IMR-90 (cell line): ENCODE measurements at regions not wholly inside any gene's neighbourhood (a gene's known extent, or its start where the extent isn't known, plus 50 kb on each side); places are given as distances from the start of the nearest gene placed in this dataset.

Source experiments
- ATAC-seq: fragments of 200-7000 bp; cut with Tn5 transposase; 2 replicates; pipeline ENCODE4 v1.9.1; 2020; ENCODE audit warnings: low read depth, mild to moderate bottlenecking, moderate library complexity
- BruUV-seq: library from RNA; stranded (reverse); fragments of 400-500 nt; replicated peaks from 2 replicates; lab custom pipeline; 2021; lab: Mats Ljungman, UMichigan
- CTCF ChIA-PET: fragments of 300-600 bp; formaldehyde crosslinking; extraction: SDS; loops from one replicate; lab custom pipeline; 2021; ENCODE audit warnings: antibody characterized with exemption; lab: Yijun Ruan, JAX
- POLR2A ChIA-PET: fragments of 300-600 bp; sonication (Branson Sonifier 250); formaldehyde crosslinking; loops from one replicate; lab custom pipeline; 2022; ENCODE audit warnings: antibody characterized with exemption; ENCODE audit not compliant: unreplicated experiment; lab: Charles Lee
- DNase-seq: peaks from one replicate; pipeline ENCODE4 v3.0.0; 2013
- H2AFZ ChIP-seq: replicated peaks from 2 replicates; pipeline ENCODE3; 2013; ENCODE audit warnings: low read length, mild to moderate bottlenecking; ENCODE audit not compliant: poor library complexity
- H2AK5ac ChIP-seq: 2 replicates; pipeline ENCODE4 v1.6.1; 2013; ENCODE audit warnings: low read depth, low read length, inconsistent platforms
- H2AK9ac ChIP-seq: replicated peaks from 2 replicates; pipeline ENCODE3; 2013; ENCODE audit warnings: mild to moderate bottlenecking, low read depth, low read length, moderate library complexity; ENCODE audit not compliant: poor library complexity
- H2BK120ac ChIP-seq: 2 replicates; pipeline ENCODE4 v1.6.1; 2013; ENCODE audit warnings: low read depth, low read length, inconsistent platforms
- H2BK15ac ChIP-seq: 3 replicates; pipeline ENCODE4 v1.6.1; 2013; ENCODE audit warnings: low read depth, low read length, inconsistent platforms
- H2BK20ac ChIP-seq: 2 replicates; pipeline ENCODE4 v1.6.1; 2013; ENCODE audit warnings: low read depth, mild to moderate bottlenecking, inconsistent platforms, low read length, moderate library complexity
- H2BK5ac ChIP-seq: 2 replicates; pipeline ENCODE4 v1.6.1; 2013; ENCODE audit warnings: mild to moderate bottlenecking, low read depth, low read length, inconsistent platforms; ENCODE audit not compliant: poor library complexity, severe bottlenecking
- H3K14ac ChIP-seq: replicated peaks from 2 replicates; pipeline ENCODE4 v1.6.1; 2013; ENCODE audit warnings: low read depth, low read length, inconsistent platforms
- H3K18ac ChIP-seq: 2 replicates; pipeline ENCODE4 v1.6.1; 2013; ENCODE audit warnings: low read depth, low read length, control low read depth
- H3K23ac ChIP-seq: 2 replicates; pipeline ENCODE4 v1.6.1; 2013; ENCODE audit warnings: low read depth, low read length, inconsistent platforms
- H3K27ac ChIP-seq: 2 replicates; pipeline ENCODE4 v1.5.1; 2013; ENCODE audit warnings: mild to moderate bottlenecking, control low read depth, low read length; ENCODE audit not compliant: insufficient read depth
- H3K27me3 ChIP-seq: 2 replicates; pipeline ENCODE4 v1.6.1; 2013; ENCODE audit warnings: low read length; ENCODE audit not compliant: control insufficient read depth, insufficient read depth
- H3K36me3 ChIP-seq: 2 replicates; pipeline ENCODE4 v1.6.1; 2013; ENCODE audit warnings: low read length, mixed read lengths; ENCODE audit not compliant: control insufficient read depth, insufficient read depth
- H3K4ac ChIP-seq: 2 replicates; pipeline ENCODE4 v1.6.1; 2013; ENCODE audit warnings: low read depth, low read length, inconsistent platforms
- H3K4me1 ChIP-seq: 2 replicates; pipeline ENCODE4 v1.6.1; 2013; ENCODE audit warnings: low read length, mixed read lengths; ENCODE audit not compliant: control insufficient read depth, insufficient read depth
- H3K4me2 ChIP-seq: 2 replicates; pipeline ENCODE4 v1.6.1; 2013; ENCODE audit warnings: low read depth, mild to moderate bottlenecking, control low read depth, low read length, moderate library complexity
- H3K4me3 ChIP-seq: 2 replicates; pipeline ENCODE4 v1.5.1; 2013; ENCODE audit warnings: low read depth, mild to moderate bottlenecking, control low read depth, low read length, moderate library complexity; ENCODE audit not compliant: insufficient read depth
- H3K56ac ChIP-seq: 2 replicates; pipeline ENCODE4 v1.6.1; 2013; ENCODE audit warnings: low read length, inconsistent platforms; ENCODE audit not compliant: insufficient read depth; ENCODE audit errors: extremely low read depth
- H3K79me1 ChIP-seq, 2 experiments: 2 replicates each; pipeline ENCODE4 v1.6.1; 2013; ENCODE audit warnings: low read length in 2 of 2, inconsistent platforms in 1 of 2, low read depth in 1 of 2
- H3K9ac ChIP-seq: 2 replicates; pipeline ENCODE4 v1.6.1; 2013; ENCODE audit warnings: low read depth, low read length, control low read depth
- H3K9me1 ChIP-seq: 2 replicates; pipeline ENCODE4 v1.6.1; 2013; ENCODE audit warnings: low read length, inconsistent platforms; ENCODE audit not compliant: insufficient read depth
- H3K9me3 ChIP-seq: 2 replicates; pipeline ENCODE4 v1.6.1; 2013; ENCODE audit warnings: low read length; ENCODE audit not compliant: control insufficient read depth, insufficient read depth
- H4K20me1 ChIP-seq: 2 replicates; pipeline ENCODE4 v1.6.1; 2013; ENCODE audit warnings: low read length, inconsistent platforms; ENCODE audit not compliant: insufficient read depth
- H4K5ac ChIP-seq: 2 replicates; pipeline ENCODE4 v1.6.1; 2013; ENCODE audit warnings: mild to moderate bottlenecking, low read depth, low read length, control low read depth
- H4K8ac ChIP-seq, 2 experiments: 2 replicates each; pipeline ENCODE4 v1.6.1; 2013; ENCODE audit warnings: low read depth in 2 of 2, low read length in 2 of 2, control low read depth in 1 of 2, inconsistent platforms in 1 of 2
- H4K91ac ChIP-seq: 2 replicates; pipeline ENCODE4 v1.6.1; 2013; ENCODE audit warnings: low read depth, low read length, inconsistent platforms; ENCODE audit not compliant: insufficient read depth
- BHLHE40 ChIP-seq: fragments of 150-350 bp; IDR thresholded peaks from 2 replicates; pipeline ENCODE4 v1.6.1; 2016; ENCODE audit warnings: mild to moderate bottlenecking, low read depth, low read length
- CEBPB ChIP-seq: IDR thresholded peaks from 2 replicates; pipeline ENCODE4 v1.6.1; 2012; ENCODE audit warnings: low read depth, low read length, improper control_type of control experiment
- CTCF ChIP-seq: conservative IDR thresholded peaks from 2 replicates; pipeline ENCODE4 v1.5.1; 2012; ENCODE audit warnings: mild to moderate bottlenecking, low read depth, low read length, improper control_type of control experiment
- ELK1 ChIP-seq: fragments of 150-350 bp; IDR thresholded peaks from 2 replicates; pipeline ENCODE4 v1.6.1; 2016; ENCODE audit warnings: low read depth, mild to moderate bottlenecking, low read length, moderate library complexity, borderline replicate concordance
- MAFK ChIP-seq: IDR thresholded peaks from 2 replicates; pipeline ENCODE4 v1.6.1; 2012; ENCODE audit warnings: low read depth, low read length, improper control_type of control experiment
- MAZ ChIP-seq: IDR thresholded peaks from 2 replicates; pipeline ENCODE4 v1.6.1; 2012; ENCODE audit warnings: low read depth, mild to moderate bottlenecking, low read length, improper control_type of control experiment, moderate library complexity, borderline replicate concordance
- MXI1 ChIP-seq: IDR thresholded peaks from 2 replicates; pipeline ENCODE4 v1.6.1; 2012; ENCODE audit warnings: low read depth, mild to moderate bottlenecking, low read length, moderate library complexity, borderline replicate concordance
- NFE2L2 ChIP-seq: fragments of 150-350 bp; IDR thresholded peaks from 2 replicates; pipeline ENCODE4 v1.6.1; 2016; ENCODE audit warnings: low read depth, mild to moderate bottlenecking, low read length
- RAD21 ChIP-seq: IDR thresholded peaks from 2 replicates; pipeline ENCODE4 v1.6.1; 2012; ENCODE audit warnings: low read length, improper control_type of control experiment
- RCOR1 ChIP-seq: IDR thresholded peaks from 2 replicates; pipeline ENCODE4 v1.6.1; 2012; ENCODE audit warnings: mild to moderate bottlenecking, low read length, improper control_type of control experiment; ENCODE audit not compliant: insufficient replicate concordance
- SMC3 ChIP-seq: fragments of 150-350 bp; IDR thresholded peaks from 2 replicates; pipeline ENCODE4 v1.6.1; 2016; ENCODE audit warnings: low read depth, mild to moderate bottlenecking, antibody characterized with exemption, low read length, moderate library complexity
- USF2 ChIP-seq: fragments of 150-350 bp; IDR thresholded peaks from 2 replicates; pipeline ENCODE4 v1.6.1; 2017; ENCODE audit warnings: mild to moderate bottlenecking, antibody characterized with exemption, low read length, low read depth
- WGBS, 2 experiments: methylation state at CpG; one replicate each; pipeline versions ENCODE4 v1.1.5 to v1.1.7; 2013; ENCODE audit warnings: missing lambda C conversion rate in 2 of 2; ENCODE audit not compliant: insufficient read length in 1 of 2; ENCODE audit errors: extremely low coverage in 2 of 2; 5-methylcytosine and 5-hydroxymethylcytosine counted together
- dilution Hi-C: fragments of 300-500 bp; cut with HindIII; formaldehyde crosslinking; loops from one replicate; pipeline ENCODE4 v1.14.3; 2018; ENCODE audit warnings: low sequenced_read_pairs; ENCODE audit not compliant: unreplicated experiment
- in situ Hi-C: fragments of 300-500 bp; cut with MboI; formaldehyde crosslinking; loops from 3 replicates; pipeline ENCODE4 v1.14.3; 2019; ENCODE audit warnings: low sequenced_read_pairs, inconsistent platforms, mixed read lengths
- intact Hi-C: fragments of 100-400 bp; cut with micrococcal nuclease; formaldehyde crosslinking; loops from 2 replicates; pipeline ENCODE4 v1.10.0; 2022

GRCh38 chr18:40110455-40110854, 1844.6 kb upstream of the PIK3C3 start:
- DNase-seq: no peak
- Histone ChIP-seq H3K79me1 (no peaks in the 10 kb centered on the region), H3K18ac (no peak overlapping the region), H3K27me3 (no peaks in the 10 kb centered on the region), H4K5ac (no peak overlapping the region), H4K20me1 (no peaks in the 10 kb centered on the region), H2BK5ac (no peak overlapping the region), H2AK9ac (no peak overlapping the region), H2AK5ac (no peak overlapping the region), H3K4me3 (no peak overlapping the region), H3K56ac (no peak overlapping the region), H3K23ac (no peak overlapping the region), H3K14ac (no peak overlapping the region), H4K8ac (no peak overlapping the region), H3K4me2 (no peak overlapping the region), H3K4me1 (no peaks in the 10 kb centered on the region), H3K9me1 (no peaks in the 10 kb centered on the region), H3K9ac (no peak overlapping the region), H3K9me3 (no peaks in the 10 kb centered on the region), H2BK20ac (no peak overlapping the region), H3K4ac (no peak overlapping the region), H3K27ac (no peak overlapping the region), H2BK15ac (no peak overlapping the region), H2BK120ac (no peak overlapping the region), H3K36me3 (no peaks in the 10 kb centered on the region), H2AFZ (no peak overlapping the region), H4K91ac (no peak overlapping the region)
- POLR2A ChIA-PET: no interaction called here
- no peak for ATAC-seq
- in situ Hi-C loops: no loop called here
- no CpG with 5 or more reads among the region's 3 CpGs for WGBS, 2 experiments
- no TSS peak for BruUV-seq
- CTCF ChIA-PET: no interaction called here
- TF ChIP-seq BHLHE40 (no peak), CTCF (no peak), NFE2L2 (no peak), MXI1 (no peak), USF2 (no peak), SMC3 (no peak), ELK1 (no peak), MAFK (no peak), RAD21 (no peak), MAZ (no peak), CEBPB (no peak), RCOR1 (no peak)
- intact Hi-C loops: no loop called here
- dilution Hi-C loops: no loop called here
